ENCODE measurements at regions not wholly inside any gene's neighbourhood (a gene's known extent, or its start where the extent isn't known, plus 50 kb on each side); places are given as distances from the start of the nearest gene placed in this dataset.

- H3K4me1 ChIP-seq (ENCODE audit: control insufficient read depth, insufficient read depth, low read length), result no peaks in the 10 kb centered on the region
- H3K27me3 ChIP-seq (ENCODE audit: control insufficient read depth, insufficient read depth, low read length), result peaks cover 3% of the 10 kb centered on the region
- H3K4me3 ChIP-seq (ENCODE audit: low read length), result no peak overlapping the region
- no peak overlapping the region for H3K9ac ChIP-seq (ENCODE audit: low read depth, low read length)
- H3K9me3 ChIP-seq (replicated peaks; ENCODE audit: low read length), result no peaks in the 10 kb centered on the region
- no peaks in the 10 kb centered on the region for H3K36me3 ChIP-seq (ENCODE audit: insufficient read depth, low read length)
- H3K4me2 ChIP-seq (ENCODE audit: low read length), result no peak overlapping the region
These were observed 205.8 kb upstream of the PLXNA2 start for GRCh38 chr1:208449951-208450350.

- peaks cover 3% of the 10 kb centered on the region for H3K4me1 ChIP-seq (ENCODE audit: control insufficient read depth, insufficient read depth, low read length)
- peaks cover 3% of the 10 kb centered on the region for H3K27me3 ChIP-seq (ENCODE audit: control insufficient read depth, insufficient read depth, low read length)
- H3K9ac ChIP-seq (ENCODE audit: low read depth, low read length), result no peak overlapping the region
- no peak overlapping the region for H3K4me3 ChIP-seq (ENCODE audit: low read length)
- no peaks in the 10 kb centered on the region for H3K9me3 ChIP-seq (replicated peaks; ENCODE audit: low read length)
- H3K4me2 ChIP-seq (ENCODE audit: low read length), result no peak overlapping the region
- H3K36me3 ChIP-seq (ENCODE audit: insufficient read depth, low read length), result no peaks in the 10 kb centered on the region
These were observed 206.8 kb upstream of the PLXNA2 start for GRCh38 chr1:208450958-208451357.

- Histone ChIP-seq H3K4me3 (ENCODE audit: low read length) (no peak overlapping the region), H3K4me2 (ENCODE audit: low read length) (no peak overlapping the region), H3K36me3 (ENCODE audit: insufficient read depth, low read length) (no peaks in the 10 kb centered on the region), H3K27me3 (ENCODE audit: control insufficient read depth, insufficient read depth, low read length) (peaks cover under 1% of the 10 kb centered on the region), H3K4me1 (ENCODE audit: control insufficient read depth, insufficient read depth, low read length) (peaks cover 3% of the 10 kb centered on the region), H3K9me3 (replicated peaks; ENCODE audit: low read length) (no peaks in the 10 kb centered on the region), H3K9ac (ENCODE audit: low read depth, low read length) (no peak overlapping the region)
These were observed 211.6 kb upstream of the PLXNA2 start for GRCh38 chr1:208455821-208456220.

GRCh38 chr1:208456487-208456886 is 212.3 kb upstream of the PLXNA2 start:
- no peaks in the 10 kb centered on the region for H3K9me3 ChIP-seq (replicated peaks; ENCODE audit: low read length)
- H3K27me3 ChIP-seq (ENCODE audit: control insufficient read depth, insufficient read depth, low read length), result no peaks in the 10 kb centered on the region
- no peaks in the 10 kb centered on the region for H3K36me3 ChIP-seq (ENCODE audit: insufficient read depth, low read length)
- H3K4me3 ChIP-seq (ENCODE audit: low read length), result no peak overlapping the region
- no peak overlapping the region for H3K9ac ChIP-seq (ENCODE audit: low read depth, low read length)
- H3K4me1 ChIP-seq (ENCODE audit: control insufficient read depth, insufficient read depth, low read length), result peaks cover 3% of the 10 kb centered on the region
- H3K4me2 ChIP-seq (ENCODE audit: low read length), result no peak overlapping the region

- Histone ChIP-seq H3K36me3 (ENCODE audit: insufficient read depth, low read length) (no peaks in the 10 kb centered on the region), H3K4me1 (ENCODE audit: control insufficient read depth, insufficient read depth, low read length) (no peaks in the 10 kb centered on the region), H3K9ac (ENCODE audit: low read depth, low read length) (no peak overlapping the region), H3K4me3 (ENCODE audit: low read length) (no peak overlapping the region), H3K27me3 (ENCODE audit: control insufficient read depth, insufficient read depth, low read length) (no peaks in the 10 kb centered on the region), H3K9me3 (replicated peaks; ENCODE audit: low read length) (no peaks in the 10 kb centered on the region), H3K4me2 (ENCODE audit: low read length) (no peak overlapping the region)
These were observed 216.6 kb upstream of the PLXNA2 start for GRCh38 chr1:208460823-208461222.

- H3K4me2 ChIP-seq (ENCODE audit: low read length), result no peak overlapping the region
- no peaks in the 10 kb centered on the region for H3K4me1 ChIP-seq (ENCODE audit: control insufficient read depth, insufficient read depth, low read length)
- no peaks in the 10 kb centered on the region for H3K27me3 ChIP-seq (ENCODE audit: control insufficient read depth, insufficient read depth, low read length)
- H3K9ac ChIP-seq (ENCODE audit: low read depth, low read length), result no peak overlapping the region
- H3K36me3 ChIP-seq (ENCODE audit: insufficient read depth, low read length), result no peaks in the 10 kb centered on the region
- H3K4me3 ChIP-seq (ENCODE audit: low read length), result no peak overlapping the region
- no peaks in the 10 kb centered on the region for H3K9me3 ChIP-seq (replicated peaks; ENCODE audit: low read length)
These were observed 217.5 kb upstream of the PLXNA2 start for GRCh38 chr1:208461680-208462079.

- Histone ChIP-seq H3K27me3 (ENCODE audit: control insufficient read depth, insufficient read depth, low read length) (no peaks in the 10 kb centered on the region), H3K4me2 (ENCODE audit: low read length) (no peak overlapping the region), H3K4me1 (ENCODE audit: control insufficient read depth, insufficient read depth, low read length) (no peaks in the 10 kb centered on the region), H3K36me3 (ENCODE audit: insufficient read depth, low read length) (no peaks in the 10 kb centered on the region), H3K9ac (ENCODE audit: low read depth, low read length) (no peak overlapping the region), H3K9me3 (replicated peaks; ENCODE audit: low read length) (no peaks in the 10 kb centered on the region), H3K4me3 (ENCODE audit: low read length) (no peak overlapping the region)
These were observed 218.6 kb upstream of the PLXNA2 start for GRCh38 chr1:208462761-208463160.

GRCh38 chr1:208465266-208465665 is 221.1 kb upstream of the PLXNA2 start:
- Histone ChIP-seq H3K36me3 (ENCODE audit: insufficient read depth, low read length) (no peaks in the 10 kb centered on the region), H3K4me1 (ENCODE audit: control insufficient read depth, insufficient read depth, low read length) (no peaks in the 10 kb centered on the region), H3K9me3 (replicated peaks; ENCODE audit: low read length) (no peaks in the 10 kb centered on the region), H3K27me3 (ENCODE audit: control insufficient read depth, insufficient read depth, low read length) (no peaks in the 10 kb centered on the region), H3K4me3 (ENCODE audit: low read length) (no peak overlapping the region), H3K4me2 (ENCODE audit: low read length) (no peak overlapping the region), H3K9ac (ENCODE audit: low read depth, low read length) (no peak overlapping the region)

GRCh38 chr1:208465786-208466590 is 221.8 kb upstream of the PLXNA2 start:
- Histone ChIP-seq H3K9ac (ENCODE audit: low read depth, low read length) (no peak overlapping the region), H3K36me3 (ENCODE audit: insufficient read depth, low read length) (no peaks in the 10 kb centered on the region), H3K4me3 (ENCODE audit: low read length) (no peak overlapping the region), H3K4me1 (ENCODE audit: control insufficient read depth, insufficient read depth, low read length) (no peaks in the 10 kb centered on the region), H3K27me3 (ENCODE audit: control insufficient read depth, insufficient read depth, low read length) (peaks cover 2% of the 10 kb centered on the region), H3K4me2 (ENCODE audit: low read length) (no peak overlapping the region), H3K9me3 (replicated peaks; ENCODE audit: low read length) (no peaks in the 10 kb centered on the region)

GRCh38 chr1:208467151-208467780 is 223.1 kb upstream of the PLXNA2 start:
- H3K27me3 ChIP-seq (ENCODE audit: control insufficient read depth, insufficient read depth, low read length), result peaks cover 2% of the 10 kb centered on the region
- no peak overlapping the region for H3K4me2 ChIP-seq (ENCODE audit: low read length)
- H3K4me1 ChIP-seq (ENCODE audit: control insufficient read depth, insufficient read depth, low read length), result no peaks in the 10 kb centered on the region
- H3K9ac ChIP-seq (ENCODE audit: low read depth, low read length), result no peak overlapping the region
- no peaks in the 10 kb centered on the region for H3K36me3 ChIP-seq (ENCODE audit: insufficient read depth, low read length)
- H3K9me3 ChIP-seq (replicated peaks; ENCODE audit: low read length), result no peaks in the 10 kb centered on the region
- H3K4me3 ChIP-seq (ENCODE audit: low read length), result no peak overlapping the region

GRCh38 chr1:208475449-208475848 is 231.3 kb upstream of the PLXNA2 start:
- Histone ChIP-seq H3K9ac (ENCODE audit: low read depth, low read length) (no peak overlapping the region), H3K4me1 (ENCODE audit: control insufficient read depth, insufficient read depth, low read length) (no peaks in the 10 kb centered on the region), H3K4me3 (ENCODE audit: low read length) (no peak overlapping the region), H3K27me3 (ENCODE audit: control insufficient read depth, insufficient read depth, low read length) (peaks cover 10% of the 10 kb centered on the region), H3K4me2 (ENCODE audit: low read length) (no peak overlapping the region), H3K9me3 (replicated peaks; ENCODE audit: low read length) (no peaks in the 10 kb centered on the region), H3K36me3 (ENCODE audit: insufficient read depth, low read length) (no peaks in the 10 kb centered on the region)
